Stomach (tissue), 4 donors: ENCODE measurements at regions not wholly inside any gene's neighbourhood (a gene's known extent, or its start where the extent isn't known, plus 50 kb on each side); places are given as distances from the start of the nearest gene placed in this dataset.

ENCODE experiments used
- EP300 ChIP-seq: sonication (generic); formaldehyde crosslinking; IDR thresholded peaks from one replicate; pipeline ENCODE4 v1.6.1; 2017; ENCODE audit warnings: antibody characterized with exemption
- POLR2A ChIP-seq, 4 donors: fragments of 450-650 bp; IDR thresholded peaks; one replicate each; pipeline ENCODE4 v1.6.1; 2016; ENCODE audit warnings: antibody characterized with exemption in 4 of 4, control low read depth in 2 of 4, mild to moderate bottlenecking in 1 of 4, moderate library complexity in 1 of 4
- POLR2AphosphoS5 ChIP-seq, 3 donors: sonication (generic); formaldehyde crosslinking; IDR thresholded peaks; one replicate each; pipeline ENCODE4 v1.6.1; 2016; ENCODE audit warnings: antibody characterized with exemption in 3 of 3
- TF ChIP-seq, protein P1 (sequence below), 7 experiments: fragments of 450-650 bp in 4 of 7; fragments of 200-600 bp in 3 of 7; sonication (generic) in 3 of 7; IDR thresholded peaks; one replicate each; pipeline ENCODE4 v1.5.1; 2016 to 2019; ENCODE audit warnings: antibody characterized with exemption in 7 of 7, control low read depth in 2 of 7, mild to moderate bottlenecking in 1 of 7

DNA sequence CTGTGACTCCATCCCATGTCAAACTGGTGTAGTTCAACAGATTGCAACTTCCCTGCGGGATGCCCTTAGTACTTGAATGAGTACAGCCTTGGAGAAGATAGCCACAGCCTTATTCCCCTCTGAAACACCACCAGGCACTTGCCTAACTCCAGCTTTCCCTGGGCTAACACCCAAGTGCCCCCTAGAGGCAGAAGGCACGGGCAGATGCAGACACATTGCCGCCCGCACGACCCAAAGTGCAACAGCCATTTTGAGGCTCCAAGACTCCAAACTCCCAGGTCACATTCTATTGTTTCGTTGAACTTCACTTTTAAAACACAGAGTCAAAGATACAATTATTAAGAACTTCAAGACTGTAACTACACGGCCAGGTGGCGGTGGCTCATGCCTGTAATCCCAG is 163.6 kb upstream of the CDH6 start:
- TF ChIP-seq, protein P1, sequence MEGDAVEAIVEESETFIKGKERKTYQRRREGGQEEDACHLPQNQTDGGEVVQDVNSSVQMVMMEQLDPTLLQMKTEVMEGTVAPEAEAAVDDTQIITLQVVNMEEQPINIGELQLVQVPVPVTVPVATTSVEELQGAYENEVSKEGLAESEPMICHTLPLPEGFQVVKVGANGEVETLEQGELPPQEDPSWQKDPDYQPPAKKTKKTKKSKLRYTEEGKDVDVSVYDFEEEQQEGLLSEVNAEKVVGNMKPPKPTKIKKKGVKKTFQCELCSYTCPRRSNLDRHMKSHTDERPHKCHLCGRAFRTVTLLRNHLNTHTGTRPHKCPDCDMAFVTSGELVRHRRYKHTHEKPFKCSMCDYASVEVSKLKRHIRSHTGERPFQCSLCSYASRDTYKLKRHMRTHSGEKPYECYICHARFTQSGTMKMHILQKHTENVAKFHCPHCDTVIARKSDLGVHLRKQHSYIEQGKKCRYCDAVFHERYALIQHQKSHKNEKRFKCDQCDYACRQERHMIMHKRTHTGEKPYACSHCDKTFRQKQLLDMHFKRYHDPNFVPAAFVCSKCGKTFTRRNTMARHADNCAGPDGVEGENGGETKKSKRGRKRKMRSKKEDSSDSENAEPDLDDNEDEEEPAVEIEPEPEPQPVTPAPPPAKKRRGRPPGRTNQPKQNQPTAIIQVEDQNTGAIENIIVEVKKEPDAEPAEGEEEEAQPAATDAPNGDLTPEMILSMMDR (IDR thresholded peaks at IDR 0.05) = no peak
- TF ChIP-seq EP300 = no peak
- TF ChIP-seq POLR2A (IDR thresholded peaks at IDR 0.05) = no peak
- no peak for TF ChIP-seq POLR2AphosphoS5 (IDR thresholded peaks at IDR 0.05)
